ENCODE measurements at regions not wholly inside any gene's neighbourhood (a gene's known extent, or its start where the extent isn't known, plus 50 kb on each side); places are given as distances from the start of the nearest gene placed in this dataset.

- no peak for DNase-seq
- Histone ChIP-seq H3F3A (ENCODE audit: insufficient read depth) (no peaks in the 10 kb centered on the region), H2AFZ (no peak overlapping the region), H3K27me3 (replicated peaks; ENCODE audit: insufficient read depth) (no peaks in the 10 kb centered on the region), H3K79me2 (ENCODE audit: insufficient read depth) (no peaks in the 10 kb centered on the region), H4K20me1 (ENCODE audit: insufficient read depth) (no peaks in the 10 kb centered on the region), H3K9ac (no peak overlapping the region), H3K4me3 (no peak overlapping the region), H3K36me3 (ENCODE audit: low read depth) (no peaks in the 10 kb centered on the region), H3K4me1 (ENCODE audit: insufficient read depth) (no peaks in the 10 kb centered on the region), H3K27ac (no peak overlapping the region), H3K9me2 (ENCODE audit: insufficient read depth) (no peaks in the 10 kb centered on the region), H3K9me3 (ENCODE audit: low read depth) (no peaks in the 10 kb centered on the region), H3K4me2 (ENCODE audit: unreplicated experiment) (no peak overlapping the region)
- WGBS, 2 experiments (ENCODE audit: low coverage in 1 of 2, low lambda C conversion rate in 2 of 2, missing lambda C conversion rate in 2 of 2), result 72 to 74% methylated on average over 3 of the region's 3 CpGs
- in situ Hi-C loops (cut with MboI), result no loop called here
- TF ChIP-seq EZH2 (IDR thresholded peaks at IDR 0.05; ENCODE audit: insufficient read depth, poor library complexity, severe bottlenecking) (no peak), EZH2phosphoT487 (IDR thresholded peaks at IDR 0.05; ENCODE audit: insufficient read depth, low read depth) (no peak)
These were observed 102.4 kb downstream of the KCTD12 start for GRCh38 chr13:76783798-76784197.

GRCh38 chr13:76778853-76779252 is 107.4 kb downstream of the KCTD12 start:
- H3K4me1 ChIP-seq (ENCODE audit: insufficient read depth), result no peaks in the 10 kb centered on the region
- H3K9me2 ChIP-seq (ENCODE audit: insufficient read depth), result no peaks in the 10 kb centered on the region
- no peak overlapping the region for H2AFZ ChIP-seq
- no peaks in the 10 kb centered on the region for H4K20me1 ChIP-seq (ENCODE audit: insufficient read depth)
- H3K4me2 ChIP-seq (ENCODE audit: unreplicated experiment), result no peak overlapping the region
- in situ Hi-C loops (cut with MboI), result no loop called here
- H3K36me3 ChIP-seq (ENCODE audit: low read depth), result no peaks in the 10 kb centered on the region
- no peaks in the 10 kb centered on the region for H3K79me2 ChIP-seq (ENCODE audit: insufficient read depth)
- H3K27ac ChIP-seq, result no peak overlapping the region
- H3K9ac ChIP-seq, result no peak overlapping the region
- TF ChIP-seq EZH2phosphoT487 (IDR thresholded peaks at IDR 0.05; ENCODE audit: insufficient read depth, low read depth) (no peak), EZH2 (IDR thresholded peaks at IDR 0.05; ENCODE audit: insufficient read depth, poor library complexity, severe bottlenecking) (no peak)
- H3K9me3 ChIP-seq (ENCODE audit: low read depth), result no peaks in the 10 kb centered on the region
- H3K4me3 ChIP-seq, result no peak overlapping the region
- H3F3A ChIP-seq (ENCODE audit: insufficient read depth), result no peaks in the 10 kb centered on the region
- H3K27me3 ChIP-seq (replicated peaks; ENCODE audit: insufficient read depth), result no peaks in the 10 kb centered on the region
- no peak for DNase-seq

- H3K27ac ChIP-seq, result no peak overlapping the region
- H3K79me2 ChIP-seq (ENCODE audit: insufficient read depth), result no peaks in the 10 kb centered on the region
- no peaks in the 10 kb centered on the region for H3K9me3 ChIP-seq (ENCODE audit: low read depth)
- no peak overlapping the region for H2AFZ ChIP-seq
- no peaks in the 10 kb centered on the region for H3K36me3 ChIP-seq (ENCODE audit: low read depth)
- 65 to 73% methylated on average over 1 of the region's 1 CpG for WGBS, 2 experiments (ENCODE audit: low coverage in 1 of 2, low lambda C conversion rate in 2 of 2, missing lambda C conversion rate in 2 of 2)
- in situ Hi-C loops (cut with MboI), result no loop called here
- no peaks in the 10 kb centered on the region for H3K4me1 ChIP-seq (ENCODE audit: insufficient read depth)
- H3K27me3 ChIP-seq (replicated peaks; ENCODE audit: insufficient read depth), result no peaks in the 10 kb centered on the region
- H3F3A ChIP-seq (ENCODE audit: insufficient read depth), result no peaks in the 10 kb centered on the region
- H3K4me2 ChIP-seq (ENCODE audit: unreplicated experiment), result no peak overlapping the region
- no peak for DNase-seq
- H4K20me1 ChIP-seq (ENCODE audit: insufficient read depth), result no peaks in the 10 kb centered on the region
- TF ChIP-seq EZH2phosphoT487 (IDR thresholded peaks at IDR 0.05; ENCODE audit: insufficient read depth, low read depth), result no peak
- TF ChIP-seq EZH2 (IDR thresholded peaks at IDR 0.05; ENCODE audit: insufficient read depth, poor library complexity, severe bottlenecking), result no peak
- no peak overlapping the region for H3K9ac ChIP-seq
- H3K9me2 ChIP-seq (ENCODE audit: insufficient read depth), result no peaks in the 10 kb centered on the region
- H3K4me3 ChIP-seq, result no peak overlapping the region
These were observed 109.1 kb downstream of the KCTD12 start for GRCh38 chr13:76777096-76777495.

GRCh38 chr13:76775088-76775740 is 111.0 kb downstream of the KCTD12 start:
- Histone ChIP-seq H4K20me1 (ENCODE audit: insufficient read depth) (no peaks in the 10 kb centered on the region), H3K27me3 (replicated peaks; ENCODE audit: insufficient read depth) (no peaks in the 10 kb centered on the region), H3K27ac (no peak overlapping the region), H3K4me3 (no peak overlapping the region), H3K9ac (no peak overlapping the region), H3F3A (ENCODE audit: insufficient read depth) (no peaks in the 10 kb centered on the region), H2AFZ (no peak overlapping the region), H3K9me3 (ENCODE audit: low read depth) (no peaks in the 10 kb centered on the region), H3K9me2 (ENCODE audit: insufficient read depth) (no peaks in the 10 kb centered on the region), H3K79me2 (ENCODE audit: insufficient read depth) (no peaks in the 10 kb centered on the region), H3K4me2 (ENCODE audit: unreplicated experiment) (no peak overlapping the region), H3K4me1 (ENCODE audit: insufficient read depth) (no peaks in the 10 kb centered on the region), H3K36me3 (ENCODE audit: low read depth) (no peaks in the 10 kb centered on the region)
- no peak for DNase-seq
- no peak for TF ChIP-seq EZH2 (IDR thresholded peaks at IDR 0.05; ENCODE audit: insufficient read depth, poor library complexity, severe bottlenecking)
- in situ Hi-C loops (cut with MboI), result no loop called here
- 62 to 67% methylated on average over 3 of the region's 3 CpGs for WGBS, 2 experiments (ENCODE audit: low coverage in 1 of 2, low lambda C conversion rate in 2 of 2, missing lambda C conversion rate in 2 of 2)
